PC-9 (cell line): ENCODE measurements at regions not wholly inside any gene's neighbourhood (a gene's known extent, or its start where the extent isn't known, plus 50 kb on each side); places are given as distances from the start of the nearest gene placed in this dataset.
"Not testable (repeated sequence)": the region's sequence is repeated elsewhere in the genome, so short reads cannot be mapped to it uniquely, and the experiment has no call there.

Experiments used
- CTCF ChIP-seq: fragments of 200-600 bp; sonication (generic); conservative IDR thresholded peaks from 2 replicates; pipeline ENCODE4 v1.6.1; 2017; ENCODE audit warnings: mixed run types, antibody characterized with exemption, mild to moderate bottlenecking, moderate library complexity
- EZH2 ChIP-seq: fragments of 200-600 bp; sonication (generic); IDR thresholded peaks from 2 replicates; pipeline ENCODE4 v1.8.0; 2017; ENCODE audit warnings: antibody characterized with exemption, low read depth

- not testable (repeated sequence) for TF ChIP-seq CTCF, EZH2
These were observed 131.6 kb upstream of the CALCR start for GRCh38 chr7:93706162-93706561.
